Liver (tissue), 3 donors: ENCODE measurements at regions not wholly inside any gene's neighbourhood (a gene's known extent, or its start where the extent isn't known, plus 50 kb on each side); places are given as distances from the start of the nearest gene placed in this dataset.

ENCODE experiments used
- ATF3 ChIP-seq: IDR thresholded peaks from 2 replicates; pipeline ENCODE4 v1.6.1; 2016; ENCODE audit warnings: antibody characterized with exemption
- CTCF ChIP-seq: fragments of 150-350 bp; IDR thresholded peaks from 2 replicates; pipeline ENCODE4 v1.5.1; 2017; ENCODE audit warnings: improper control_type of control experiment, low read depth, low read length; ENCODE audit not compliant: missing input control
- EGR1 ChIP-seq, 2 donors: IDR thresholded peaks; 2 replicates each; pipeline ENCODE4 v1.6.1; 2016 to 2018; ENCODE audit warnings: antibody characterized with exemption in 2 of 2, low read depth in 2 of 2
- HNF4G ChIP-seq: IDR thresholded peaks from 2 replicates; pipeline ENCODE4 v1.6.1; 2016; ENCODE audit warnings: antibody characterized with exemption
- MAX ChIP-seq: IDR thresholded peaks from 2 replicates; pipeline ENCODE4 v1.6.1; 2016; ENCODE audit warnings: antibody characterized with exemption
- RAD21 ChIP-seq, 2 donors: IDR thresholded peaks; 2 replicates each; pipeline ENCODE4 v1.6.1; 2016; ENCODE audit warnings: antibody characterized with exemption in 2 of 2, mild to moderate bottlenecking in 2 of 2
- REST ChIP-seq: IDR thresholded peaks from 2 replicates; pipeline ENCODE4 v1.6.1; 2016; ENCODE audit warnings: antibody characterized with exemption, mild to moderate bottlenecking
- SP1 ChIP-seq: IDR thresholded peaks from 2 replicates; pipeline ENCODE4 v1.6.1; 2018; ENCODE audit warnings: antibody characterized with exemption, mild to moderate bottlenecking
- TAF1 ChIP-seq: conservative IDR thresholded peaks from 2 replicates; pipeline ENCODE4 v1.6.1; 2016; ENCODE audit warnings: antibody characterized with exemption, mild to moderate bottlenecking
- YY1 ChIP-seq: IDR thresholded peaks from 2 replicates; pipeline ENCODE4 v1.6.1; 2016; ENCODE audit warnings: antibody characterized with exemption, mild to moderate bottlenecking
- donor health status: healthy.
- donor health status: healthy.

GRCh38 chr16:26273607-26274006, 581.8 kb downstream of the HS3ST4 start:
- TF ChIP-seq HNF4G (no peak), CTCF (no peak), SP1 (no peak), YY1 (no peak), REST (no peak), MAX (no peak), TAF1 (no peak), EGR1 (IDR thresholded peaks at IDR 0.05; ENCODE audit: low read depth in 2 of 2) (no peak), RAD21 (IDR thresholded peaks at IDR 0.05) (no peak), ATF3 (no peak)
